ENCODE measurements at regions not wholly inside any gene's neighbourhood (a gene's known extent, or its start where the extent isn't known, plus 50 kb on each side); places are given as distances from the start of the nearest gene placed in this dataset.

- no peaks in the 10 kb centered on the region for H3K36me3 ChIP-seq (replicated peaks in 1 of 2; ENCODE audit: control insufficient read depth in 1 of 2, insufficient read depth in 2 of 2, low read length in 1 of 2)
- no peak overlapping the region for H2AFZ ChIP-seq (ENCODE audit: low read depth)
- TF ChIP-seq RCOR1 (IDR thresholded peaks at IDR 0.05; ENCODE audit: low read length) = no peak
- no peak for TF ChIP-seq IRF3 (IDR thresholded peaks at IDR 0.05; ENCODE audit: low read depth, low read length)
- no peak for TF ChIP-seq FOXJ3 (CRISPR knock-in tag; IDR thresholded peaks at IDR 0.05)
- no peak for TF ChIP-seq FOXM1 (IDR thresholded peaks at IDR 0.05; ENCODE audit: low read depth)
- TF ChIP-seq TCF12 (IDR thresholded peaks at IDR 0.05) = no peak
- H3K9ac ChIP-seq = no peak overlapping the region
- H3K27me3 ChIP-seq (ENCODE audit: insufficient read depth) = no peaks in the 10 kb centered on the region
- H3K79me2 ChIP-seq (ENCODE audit: insufficient read depth) = no peaks in the 10 kb centered on the region
- 76% methylated on average over 10 of the region's 10 CpGs for WGBS (ENCODE audit: low lambda C conversion rate)
- H3K4me2 ChIP-seq = no peak overlapping the region
- H3F3A ChIP-seq (replicated peaks; ENCODE audit: insufficient read depth) = no peaks in the 10 kb centered on the region
- H3K9me2 ChIP-seq = no peaks in the 10 kb centered on the region
- H4K20me1 ChIP-seq (ENCODE audit: insufficient read depth) = no peaks in the 10 kb centered on the region
- no peak for DNase-seq
- POLR2A ChIA-PET = no interaction called here
- H3K4me3 ChIP-seq (ENCODE audit: low read depth in 2 of 2, low read length in 1 of 2) = no peak overlapping the region
- H3K4me1 ChIP-seq (ENCODE audit: control insufficient read depth in 1 of 2, insufficient read depth in 2 of 2, low read depth in 1 of 2, low read length in 1 of 2) = peaks cover 0 to 70% of the 10 kb centered on the region in 2 experiments; a peak in 2 of 4 replicates
- H3K9me3 ChIP-seq = no peaks in the 10 kb centered on the region
- H3K27ac ChIP-seq (ENCODE audit: low read depth in 2 of 2, low read length in 1 of 2) = no peak overlapping the region
- CTCF ChIA-PET = interaction anchor here (1.6 kb wide), 1 partner anchor 123 kb away, joined by 4 read pairs; no protein-coding TSS in a partner anchor
Observed at GRCh38 chr2:128446049-128446873, 127.6 kb upstream of the HS6ST1 start.

- TF ChIP-seq MXI1 (IDR thresholded peaks at IDR 0.05; ENCODE audit: low read depth, low read length) (no peak), TEAD4 (IDR thresholded peaks at IDR 0.05; ENCODE audit: borderline replicate concordance, insufficient read depth) (no peak), TAF1 (IDR thresholded peaks at IDR 0.05; ENCODE audit: borderline replicate concordance, low read depth, low read length) (no peak), EP300 (IDR thresholded peaks at IDR 0.05; ENCODE audit: borderline replicate concordance in 1 of 2, low read depth in 1 of 2, low read length in 1 of 2) (no peak), NRF1 (IDR thresholded peaks at IDR 0.05; ENCODE audit: low read depth, low read length) (no peak), SMC3 (IDR thresholded peaks at IDR 0.05; ENCODE audit: low read depth, low read length) (no peak), JUND (IDR thresholded peaks at IDR 0.05) (no peak), YY1 (IDR thresholded peaks at IDR 0.05; ENCODE audit: low read depth) (no peak), EZH2phosphoT487 (IDR thresholded peaks at IDR 0.05; ENCODE audit: borderline replicate concordance, low read depth) (no peak)
- TF ChIP-seq, protein P1, sequence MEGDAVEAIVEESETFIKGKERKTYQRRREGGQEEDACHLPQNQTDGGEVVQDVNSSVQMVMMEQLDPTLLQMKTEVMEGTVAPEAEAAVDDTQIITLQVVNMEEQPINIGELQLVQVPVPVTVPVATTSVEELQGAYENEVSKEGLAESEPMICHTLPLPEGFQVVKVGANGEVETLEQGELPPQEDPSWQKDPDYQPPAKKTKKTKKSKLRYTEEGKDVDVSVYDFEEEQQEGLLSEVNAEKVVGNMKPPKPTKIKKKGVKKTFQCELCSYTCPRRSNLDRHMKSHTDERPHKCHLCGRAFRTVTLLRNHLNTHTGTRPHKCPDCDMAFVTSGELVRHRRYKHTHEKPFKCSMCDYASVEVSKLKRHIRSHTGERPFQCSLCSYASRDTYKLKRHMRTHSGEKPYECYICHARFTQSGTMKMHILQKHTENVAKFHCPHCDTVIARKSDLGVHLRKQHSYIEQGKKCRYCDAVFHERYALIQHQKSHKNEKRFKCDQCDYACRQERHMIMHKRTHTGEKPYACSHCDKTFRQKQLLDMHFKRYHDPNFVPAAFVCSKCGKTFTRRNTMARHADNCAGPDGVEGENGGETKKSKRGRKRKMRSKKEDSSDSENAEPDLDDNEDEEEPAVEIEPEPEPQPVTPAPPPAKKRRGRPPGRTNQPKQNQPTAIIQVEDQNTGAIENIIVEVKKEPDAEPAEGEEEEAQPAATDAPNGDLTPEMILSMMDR (IDR thresholded peaks at IDR 0.05) = no peak
- TF ChIP-seq, protein P2, sequence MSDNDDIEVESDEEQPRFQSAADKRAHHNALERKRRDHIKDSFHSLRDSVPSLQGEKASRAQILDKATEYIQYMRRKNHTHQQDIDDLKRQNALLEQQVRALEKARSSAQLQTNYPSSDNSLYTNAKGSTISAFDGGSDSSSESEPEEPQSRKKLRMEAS (IDR thresholded peaks at IDR 0.05; ENCODE audit: low read depth) = no peak
- TF ChIP-seq, protein P3, sequence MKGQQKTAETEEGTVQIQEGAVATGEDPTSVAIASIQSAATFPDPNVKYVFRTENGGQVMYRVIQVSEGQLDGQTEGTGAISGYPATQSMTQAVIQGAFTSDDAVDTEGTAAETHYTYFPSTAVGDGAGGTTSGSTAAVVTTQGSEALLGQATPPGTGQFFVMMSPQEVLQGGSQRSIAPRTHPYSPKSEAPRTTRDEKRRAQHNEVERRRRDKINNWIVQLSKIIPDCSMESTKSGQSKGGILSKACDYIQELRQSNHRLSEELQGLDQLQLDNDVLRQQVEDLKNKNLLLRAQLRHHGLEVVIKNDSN (IDR thresholded peaks at IDR 0.05; ENCODE audit: borderline replicate concordance, low read depth) = no peak
- Histone ChIP-seq H2AFZ (ENCODE audit: low read depth) (no peak overlapping the region), H3K9ac (no peak overlapping the region), H3K9me3 (no peaks in the 10 kb centered on the region), H3K9me2 (no peaks in the 10 kb centered on the region), H3K79me2 (ENCODE audit: insufficient read depth) (no peaks in the 10 kb centered on the region), H3K4me1 (ENCODE audit: control insufficient read depth in 1 of 2, insufficient read depth in 2 of 2, low read depth in 1 of 2, low read length in 1 of 2) (peaks cover 0 to 71% of the 10 kb centered on the region in 2 experiments; a peak in 2 of 4 replicates), H3F3A (replicated peaks; ENCODE audit: insufficient read depth) (no peaks in the 10 kb centered on the region), H4K20me1 (ENCODE audit: insufficient read depth) (no peaks in the 10 kb centered on the region), H3K27ac (ENCODE audit: low read depth in 2 of 2, low read length in 1 of 2) (no peak overlapping the region; a peak in 1 of 4 replicates), H3K36me3 (replicated peaks in 1 of 2; ENCODE audit: control insufficient read depth in 1 of 2, insufficient read depth in 2 of 2, low read length in 1 of 2) (no peaks in the 10 kb centered on the region), H3K27me3 (ENCODE audit: insufficient read depth) (no peaks in the 10 kb centered on the region), H3K4me3 (ENCODE audit: low read depth in 2 of 2, low read length in 1 of 2) (no peak overlapping the region), H3K4me2 (no peak overlapping the region)
- DNase-seq = no peak
- ChIA-PET POLR2A (no interaction called here), CTCF (no interaction called here)
- WGBS (ENCODE audit: low lambda C conversion rate) = 68% methylated on average over 8 of the region's 17 CpGs
Observed at GRCh38 chr2:128446874-128447537, 128.3 kb upstream of the HS6ST1 start.

All from SK-N-SH (cell line).